Psoas muscle (tissue), 7 donors: ENCODE measurements at regions not wholly inside any gene's neighbourhood (a gene's known extent, or its start where the extent isn't known, plus 50 kb on each side); places are given as distances from the start of the nearest gene placed in this dataset.

Experiments
- ATAC-seq, 4 donors: fragments of 200-7000 bp; cut with Tn5 transposase; one replicate each; pipeline ENCODE4 v1.9.1; 2020; ENCODE audit warnings: moderate library complexity in 3 of 4, mild to moderate bottlenecking in 2 of 4
- DNase-seq, 2 donors: peaks; one replicate each; pipeline ENCODE4 v3.0.0-alpha.2; 2020
- H3K27ac ChIP-seq: fragments of 200-600 bp; one replicate; pipeline ENCODE4 v1.8.0; 2022
- H3K27me3 ChIP-seq, 3 donors: fragments of 200-600 bp in 1 of 3; one replicate each; pipeline versions ENCODE4 v1.6.1 to v1.8.0; 2013 to 2022; ENCODE audit warnings: low read length in 2 of 3, mild to moderate bottlenecking in 2 of 3, moderate library complexity in 1 of 3; ENCODE audit not compliant: insufficient read depth in 3 of 3
- H3K36me3 ChIP-seq, 2 donors: fragments of 200-600 bp in 1 of 2; one replicate each; pipeline versions ENCODE4 v1.6.1 to v1.8.0; 2013 to 2022; ENCODE audit warnings: low read depth in 1 of 2, mild to moderate bottlenecking in 1 of 2, moderate library complexity in 1 of 2; ENCODE audit not compliant: insufficient read depth in 1 of 2
- H3K4me1 ChIP-seq: fragments of 200-600 bp; one replicate; pipeline ENCODE4 v1.8.0; 2022
- H3K4me3 ChIP-seq: fragments of 200-600 bp; one replicate; pipeline ENCODE4 v1.8.0; 2022; ENCODE audit warnings: mild to moderate bottlenecking
- H3K9me3 ChIP-seq: fragments of 200-600 bp; one replicate; pipeline ENCODE4 v1.8.0; 2022
- CTCF ChIP-seq: fragments of 200-600 bp; IDR thresholded peaks from one replicate; pipeline ENCODE4 v1.8.0; 2022; ENCODE audit warnings: antibody characterized with exemption
- WGBS, 3 donors: extraction: QIAGEN DNeasy Blood & Tissue Kit; methylation state at CpG; one replicate each; pipeline versions ENCODE4 v1.1.6 to v1.1.7; 2013; 5-methylcytosine and 5-hydroxymethylcytosine counted together
- intact Hi-C, 2 donors: fragments of 100-400 bp; cut with DNase I; formaldehyde crosslinking; loops; one replicate each; pipeline versions ENCODE4 v1.11.0 to v1.14.2; 2022
- donor health status: healthy with polysubstance abuse.
- donor health status: DM: no; HTN: no; CAD: no; lungs with moderate emphysema.
- donor health status: Bipolar disorder and iron deficiency.
- donor health status: healthy.
- donor health status: DM: yes; HTN: yes; CAD: no.
- donor health status: DM: no; HTN: no; CAD: no.
- donor health status: DM: yes; HTN: yes; CAD: no.

- H3K4me1 ChIP-seq: peaks cover 7% of the 10 kb centered on the region
- no peak for TF ChIP-seq CTCF
- H3K27me3 ChIP-seq: no peaks in the 10 kb centered on the region
- no peaks in the 10 kb centered on the region for H3K36me3 ChIP-seq
- WGBS, 3 donors: 5 to 9% (median 7%) methylated on average over 3 of the region's 3 CpGs
- H3K27ac ChIP-seq: peak overlapping the region; percentile 0
- intact Hi-C loops: no loop called here
- ATAC-seq (peak; percentile 47 to 98 (median 89)), DNase-seq (peak; percentile 54 to 63)
- H3K4me3 ChIP-seq: no peak overlapping the region
- H3K9me3 ChIP-seq: no peaks in the 10 kb centered on the region
Observed at GRCh38 chr3:30426293-30426993, 180.0 kb upstream of the TGFBR2 start.

GRCh38 chr3:30428251-30428650 is 178.2 kb upstream of the TGFBR2 start:
- ATAC-seq: no peak
- Histone ChIP-seq H3K9me3 (no peaks in the 10 kb centered on the region), H3K27ac (no peak overlapping the region), H3K27me3 (no peaks in the 10 kb centered on the region), H3K36me3 (no peaks in the 10 kb centered on the region), H3K4me3 (no peak overlapping the region), H3K4me1 (peaks cover 7% of the 10 kb centered on the region)
- no peak for DNase-seq
- TF ChIP-seq CTCF: no peak
- intact Hi-C loops: no loop called here

GRCh38 chr3:30435861-30436331 is 170.5 kb upstream of the TGFBR2 start:
- WGBS, 3 donors: 24 to 57% (median 27%) methylated on average over 7 of the region's 7 CpGs
- intact Hi-C loops: no loop called here
- peaks cover 24% of the 10 kb centered on the region for H3K4me1 ChIP-seq
- no peaks in the 10 kb centered on the region for H3K27me3 ChIP-seq
- peak overlapping the region; percentile 49 for H3K4me3 ChIP-seq
- no peak for TF ChIP-seq CTCF
- no peak for ATAC-seq
- no peaks in the 10 kb centered on the region for H3K9me3 ChIP-seq
- H3K27ac ChIP-seq: peak overlapping the region; percentile 9
- H3K36me3 ChIP-seq: no peaks in the 10 kb centered on the region
- DNase-seq: no peak

- peaks cover 24% of the 10 kb centered on the region for H3K4me1 ChIP-seq
- ATAC-seq (peak; percentile 37 to 67 (median 61)), DNase-seq (peak; percentile 36 to 56)
- no peak for TF ChIP-seq CTCF
- intact Hi-C loops: no loop called here
- H3K36me3 ChIP-seq: no peaks in the 10 kb centered on the region
- no peaks in the 10 kb centered on the region for H3K27me3 ChIP-seq
- no peak overlapping the region for H3K4me3 ChIP-seq
- H3K27ac ChIP-seq: no peak overlapping the region
- 22 to 35% (median 30%) methylated on average over 4 of the region's 4 CpGs for WGBS, 3 donors
- no peaks in the 10 kb centered on the region for H3K9me3 ChIP-seq
Observed at GRCh38 chr3:30437171-30437601, 169.2 kb upstream of the TGFBR2 start.

- intact Hi-C loops: no loop called here
- H3K4me1 ChIP-seq: peaks cover 24% of the 10 kb centered on the region
Observed at GRCh38 chr3:30438126-30438525, 168.3 kb upstream of the TGFBR2 start.

More at GRCh38 chr3:30438126-30438525, 168.3 kb upstream of the TGFBR2 start:
- no peaks in the 10 kb centered on the region for H3K27me3 ChIP-seq
- no peak for DNase-seq
- no peak overlapping the region for H3K4me3 ChIP-seq
- ATAC-seq: no peak
- WGBS, 3 donors: 91 to 100% (median 92%) methylated on average over 2 of the region's 2 CpGs
- no peaks in the 10 kb centered on the region for H3K9me3 ChIP-seq
- no peak overlapping the region for H3K27ac ChIP-seq
- no peaks in the 10 kb centered on the region for H3K36me3 ChIP-seq
- TF ChIP-seq CTCF: no peak
